ENCODE measurements at regions not wholly inside any gene's neighbourhood (a gene's known extent, or its start where the extent isn't known, plus 50 kb on each side); places are given as distances from the start of the nearest gene placed in this dataset.

- WGBS, 2 experiments (ENCODE audit: extremely low coverage in 2 of 2, insufficient read length in 1 of 2): no CpG with 5 or more reads among the region's 1 CpG
- DNase-seq: peak; percentile 31
- POLR2A ChIA-PET (ENCODE audit: unreplicated experiment): no interaction called here
Observed at GRCh38 chr9:36456480-36457065, 56.5 kb upstream of the RNF38 start.

More at GRCh38 chr9:36456480-36457065, 56.5 kb upstream of the RNF38 start:
- H2BK120ac ChIP-seq (ENCODE audit: low read depth, low read length): no peak overlapping the region
- H3K79me1 ChIP-seq (ENCODE audit: low read depth in 1 of 2, low read length in 2 of 2): peaks cover 14 to 31% of the 10 kb centered on the region in 2 experiments; a peak in 3 of 4 replicates
- H4K20me1 ChIP-seq (ENCODE audit: insufficient read depth, low read length): peaks cover 10% of the 10 kb centered on the region
- no peak overlapping the region for H2AK5ac ChIP-seq (ENCODE audit: low read depth, low read length)
- no peak overlapping the region for H4K5ac ChIP-seq (ENCODE audit: low read depth, low read length)
- no peak overlapping the region for H3K4me3 ChIP-seq (ENCODE audit: insufficient read depth, low read depth, low read length)
- H3K18ac ChIP-seq (ENCODE audit: low read depth, low read length): no peak overlapping the region
- no peak overlapping the region for H2BK15ac ChIP-seq (ENCODE audit: low read depth, low read length)
- H3K14ac ChIP-seq (replicated peaks; ENCODE audit: low read depth, low read length): no peak overlapping the region
- intact Hi-C loops (cut with micrococcal nuclease) (no loop called here), dilution Hi-C loops (cut with HindIII; ENCODE audit: low sequenced_read_pairs, unreplicated experiment) (no loop called here), in situ Hi-C loops (cut with MboI; ENCODE audit: low sequenced_read_pairs) (no loop called here)
- no peak overlapping the region for H3K23ac ChIP-seq (ENCODE audit: low read depth, low read length)
- TF ChIP-seq MAFK (IDR thresholded peaks at IDR 0.05; ENCODE audit: low read depth, low read length): no peak
- no peak for TF ChIP-seq NFE2L2 (IDR thresholded peaks at IDR 0.05; ENCODE audit: low read depth, low read length)
- no peak for TF ChIP-seq RFX5 (IDR thresholded peaks at IDR 0.05; ENCODE audit: low read depth, low read length)
- TF ChIP-seq ELK1 (IDR thresholded peaks at IDR 0.05; ENCODE audit: borderline replicate concordance, low read depth, low read length): no peak
- no peak for TF ChIP-seq RAD21 (IDR thresholded peaks at IDR 0.05; ENCODE audit: low read length)
- TF ChIP-seq MXI1 (IDR thresholded peaks at IDR 0.05; ENCODE audit: borderline replicate concordance, low read depth, low read length): no peak
- no peak for TF ChIP-seq POLR2A (IDR thresholded peaks at IDR 0.05; ENCODE audit: low read depth, low read length)
- TF ChIP-seq USF2 (IDR thresholded peaks at IDR 0.05; ENCODE audit: low read depth, low read length): no peak
- no peak for TF ChIP-seq CHD1 (IDR thresholded peaks at IDR 0.05; ENCODE audit: low read depth, low read length)
- no peak for TF ChIP-seq SMC3 (IDR thresholded peaks at IDR 0.05; ENCODE audit: low read depth, low read length)
- TF ChIP-seq MAZ (IDR thresholded peaks at IDR 0.05; ENCODE audit: borderline replicate concordance, low read depth, low read length): no peak
- no peak for TF ChIP-seq RCOR1 (IDR thresholded peaks at IDR 0.05; ENCODE audit: insufficient replicate concordance, low read length)
- TF ChIP-seq CEBPB (IDR thresholded peaks at IDR 0.05; ENCODE audit: low read depth, low read length): no peak
- TF ChIP-seq FOS (IDR thresholded peaks at IDR 0.05; ENCODE audit: low read depth, low read length): no peak
- TF ChIP-seq CTCF (conservative IDR thresholded peaks at IDR 0.05; ENCODE audit: low read depth, low read length): no peak
- TF ChIP-seq BHLHE40 (IDR thresholded peaks at IDR 0.05; ENCODE audit: low read depth, low read length): no peak
- no peak overlapping the region for H3K9ac ChIP-seq (ENCODE audit: low read depth, low read length)
- H3K56ac ChIP-seq (ENCODE audit: extremely low read depth, insufficient read depth, low read length): no peak overlapping the region
- no peak overlapping the region for H2AFZ ChIP-seq (replicated peaks; ENCODE audit: low read length, poor library complexity)
- H3K9me3 ChIP-seq (ENCODE audit: control insufficient read depth, insufficient read depth, low read length): no peaks in the 10 kb centered on the region
- no peak overlapping the region for H3K4ac ChIP-seq (ENCODE audit: low read depth, low read length)
- no TSS peak for BruUV-seq (replicated peaks)
- H3K9me1 ChIP-seq (ENCODE audit: insufficient read depth, low read length): 0 out of 2 replicates have a peak, but pooled peaks cover 3% of the 10 kb centered on the region
- CTCF ChIA-PET: interaction anchor here (0.6 to 4.5 kb wide), 2 partner anchors 23 to 49 kb away, joined by 3 to 19 read pairs; no protein-coding TSS in a partner anchor
- peaks cover 2% of the 10 kb centered on the region; the same call in 1 of the 2 replicates for H3K36me3 ChIP-seq (ENCODE audit: control insufficient read depth, insufficient read depth, low read length)
- H2BK20ac ChIP-seq (ENCODE audit: low read depth, low read length): no peak overlapping the region
- no peak overlapping the region for H4K91ac ChIP-seq (ENCODE audit: insufficient read depth, low read depth, low read length)
- no peak overlapping the region for H3K27ac ChIP-seq (ENCODE audit: insufficient read depth, low read length)
- no peak overlapping the region for H4K8ac ChIP-seq (ENCODE audit: low read depth in 2 of 2, low read length in 2 of 2)
- no peak overlapping the region for H2AK9ac ChIP-seq (replicated peaks; ENCODE audit: low read depth, low read length, poor library complexity)
- H2BK5ac ChIP-seq (ENCODE audit: low read depth, low read length, poor library complexity, severe bottlenecking): no peak overlapping the region
- no peaks in the 10 kb centered on the region for H3K27me3 ChIP-seq (ENCODE audit: control insufficient read depth, insufficient read depth, low read length)
- ATAC-seq (ENCODE audit: low read depth): peak; percentile 60
- no peaks in the 10 kb centered on the region; the same call in 1 of the 2 replicates for H3K4me1 ChIP-seq (ENCODE audit: control insufficient read depth, insufficient read depth, low read length)
- no peak overlapping the region for H3K4me2 ChIP-seq (ENCODE audit: low read depth, low read length)

Data from IMR-90 (cell line).